ENCODE measurements at regions not wholly inside any gene's neighbourhood (a gene's known extent, or its start where the extent isn't known, plus 50 kb on each side); places are given as distances from the start of the nearest gene placed in this dataset.
"Not testable (repeated sequence)": the region's sequence is repeated elsewhere in the genome, so short reads cannot be mapped to it uniquely, and the experiment has no call there.

DNA sequence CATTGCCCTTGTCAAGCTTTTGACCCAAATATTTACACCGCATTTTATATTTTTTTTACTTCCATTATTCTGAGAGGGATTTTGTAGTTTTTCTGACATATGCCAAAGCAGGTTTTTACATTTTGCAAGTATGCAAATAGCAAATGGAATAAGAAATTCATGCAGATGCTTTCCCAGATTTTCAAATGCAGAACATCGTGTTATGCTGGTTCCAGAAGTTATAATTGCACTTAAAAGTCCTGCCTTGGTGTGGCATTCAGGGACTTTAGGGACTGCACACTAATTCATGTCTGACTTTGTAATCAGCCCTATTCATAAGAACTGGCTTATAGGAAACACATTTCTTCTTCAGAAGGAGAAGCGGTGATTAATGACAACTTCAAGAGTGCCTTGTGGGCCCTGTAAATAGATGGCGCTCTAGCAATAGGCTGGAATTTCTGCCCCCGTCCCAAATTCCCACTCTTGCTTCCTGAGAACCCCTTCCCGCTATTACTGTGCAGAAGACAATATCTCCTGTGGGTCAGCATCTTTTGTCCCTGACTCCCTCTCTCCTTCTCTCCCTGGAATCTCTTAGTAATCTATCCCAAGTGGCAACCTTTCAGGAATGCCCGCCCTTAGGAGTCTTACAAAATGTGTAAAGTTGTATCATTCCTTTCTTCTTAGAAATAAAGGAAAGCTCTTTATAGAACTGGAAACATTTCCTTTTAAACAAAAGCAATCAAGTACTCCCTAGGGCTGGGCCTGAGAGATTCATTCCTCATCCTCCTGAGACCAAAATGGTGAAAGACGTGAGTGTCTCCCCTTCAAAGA lies 264.0 kb downstream of the INHBA start:
- TF ChIP-seq, protein P1, sequence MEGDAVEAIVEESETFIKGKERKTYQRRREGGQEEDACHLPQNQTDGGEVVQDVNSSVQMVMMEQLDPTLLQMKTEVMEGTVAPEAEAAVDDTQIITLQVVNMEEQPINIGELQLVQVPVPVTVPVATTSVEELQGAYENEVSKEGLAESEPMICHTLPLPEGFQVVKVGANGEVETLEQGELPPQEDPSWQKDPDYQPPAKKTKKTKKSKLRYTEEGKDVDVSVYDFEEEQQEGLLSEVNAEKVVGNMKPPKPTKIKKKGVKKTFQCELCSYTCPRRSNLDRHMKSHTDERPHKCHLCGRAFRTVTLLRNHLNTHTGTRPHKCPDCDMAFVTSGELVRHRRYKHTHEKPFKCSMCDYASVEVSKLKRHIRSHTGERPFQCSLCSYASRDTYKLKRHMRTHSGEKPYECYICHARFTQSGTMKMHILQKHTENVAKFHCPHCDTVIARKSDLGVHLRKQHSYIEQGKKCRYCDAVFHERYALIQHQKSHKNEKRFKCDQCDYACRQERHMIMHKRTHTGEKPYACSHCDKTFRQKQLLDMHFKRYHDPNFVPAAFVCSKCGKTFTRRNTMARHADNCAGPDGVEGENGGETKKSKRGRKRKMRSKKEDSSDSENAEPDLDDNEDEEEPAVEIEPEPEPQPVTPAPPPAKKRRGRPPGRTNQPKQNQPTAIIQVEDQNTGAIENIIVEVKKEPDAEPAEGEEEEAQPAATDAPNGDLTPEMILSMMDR (conservative IDR thresholded peaks at IDR 0.05; ENCODE audit: control insufficient read depth, insufficient read depth, low read depth, low read length): no peak
- H3K4me3 ChIP-seq (ENCODE audit: control insufficient read depth, low read depth, low read length): no peak overlapping the region
- no peak for DNase-seq (ENCODE audit: low read depth)

DNA sequence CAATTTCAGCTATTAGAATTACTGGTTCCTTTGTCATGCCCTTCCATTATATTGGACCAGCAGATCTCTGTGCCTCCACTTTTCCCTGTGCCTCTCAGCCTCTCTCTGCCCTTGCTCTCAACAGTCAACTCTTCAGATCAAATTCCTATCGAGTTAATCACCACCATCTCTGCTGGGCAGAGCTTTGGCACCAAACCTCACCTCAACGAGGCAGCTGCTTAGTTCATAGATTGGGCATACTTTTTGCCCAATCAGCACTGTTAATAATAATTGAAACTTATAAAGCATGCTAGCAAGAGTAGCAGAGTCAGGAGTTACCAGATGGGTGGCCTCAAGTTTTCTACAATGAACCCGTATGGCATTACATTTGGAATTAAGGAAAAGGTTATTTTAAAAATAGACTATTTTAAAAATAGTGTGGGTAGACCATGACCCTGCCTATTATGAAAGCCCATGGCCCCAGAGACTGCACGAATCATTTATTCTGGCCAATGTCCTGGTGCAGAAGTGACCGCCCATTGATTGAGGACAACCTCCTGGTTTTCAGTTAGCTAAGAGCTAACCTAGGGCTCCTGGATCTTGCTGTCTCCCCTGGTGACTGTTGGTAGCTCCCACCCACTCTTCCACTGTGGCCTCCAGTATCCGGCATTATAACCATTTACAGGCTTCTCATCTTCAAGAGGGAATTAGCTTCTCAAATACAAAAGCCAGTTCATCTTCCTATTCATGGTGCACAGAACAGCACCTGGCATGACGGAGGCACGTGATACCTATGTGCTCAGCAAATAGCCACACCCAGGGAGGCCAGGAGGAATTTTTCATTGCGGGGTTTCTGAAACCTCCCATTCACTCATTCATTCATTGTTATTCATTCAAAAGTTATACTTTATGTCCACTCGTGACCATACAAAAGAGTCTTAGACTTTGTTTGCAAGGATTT lies 265.4 kb downstream of the INHBA start:
- TF ChIP-seq, protein P1 (conservative IDR thresholded peaks at IDR 0.05; ENCODE audit: control insufficient read depth, insufficient read depth, low read depth, low read length): no peak
- H3K4me3 ChIP-seq (ENCODE audit: control insufficient read depth, low read depth, low read length): no peak overlapping the region
- no peak for DNase-seq (ENCODE audit: low read depth)

DNA sequence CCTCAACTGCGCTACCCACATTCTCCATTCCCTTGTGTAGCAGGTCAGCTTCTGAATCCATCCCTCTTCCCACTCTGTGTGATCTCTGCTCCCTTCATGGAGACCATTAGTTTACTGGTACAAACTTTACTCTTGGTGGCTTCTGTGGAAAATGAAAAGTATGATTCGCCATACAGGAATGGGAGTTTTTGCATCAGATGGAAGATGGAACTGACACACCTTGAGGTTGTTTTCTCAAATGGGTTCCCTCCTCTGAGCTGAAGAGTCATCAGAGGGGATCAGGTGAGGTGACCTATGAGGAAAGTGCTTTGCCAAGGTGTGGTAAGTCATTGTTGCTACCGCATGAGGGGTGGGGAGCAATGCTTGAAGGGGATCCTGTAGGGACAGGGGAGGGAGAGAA lies 266.8 kb downstream of the INHBA start:
- TF ChIP-seq, protein P1 (conservative IDR thresholded peaks at IDR 0.05; ENCODE audit: control insufficient read depth, insufficient read depth, low read depth, low read length): no peak
- no peak overlapping the region for H3K4me3 ChIP-seq (ENCODE audit: control insufficient read depth, low read depth, low read length)
- DNase-seq (ENCODE audit: low read depth): no peak

DNA sequence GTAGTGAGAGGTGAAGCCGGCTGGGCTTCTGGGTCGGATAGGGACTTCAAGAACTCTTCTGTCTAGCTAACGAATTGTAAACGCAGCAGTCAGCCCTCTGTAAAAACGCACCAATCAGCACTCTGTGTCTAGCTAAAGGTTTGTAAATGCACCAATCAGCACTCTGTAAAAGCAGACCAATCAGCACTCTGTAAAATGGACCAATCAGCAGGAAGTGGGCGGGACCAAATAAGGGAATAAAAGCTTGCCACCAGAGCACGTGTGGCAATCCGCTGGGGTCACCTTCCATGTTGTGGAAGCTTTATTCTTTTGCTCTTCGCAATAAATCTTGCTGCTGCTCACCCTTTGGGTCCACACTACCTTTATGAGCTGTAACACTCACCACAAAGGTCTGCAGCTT lies 267.9 kb downstream of the INHBA start:
- DNase-seq (ENCODE audit: low read depth); H3K4me3 ChIP-seq (ENCODE audit: control insufficient read depth, low read depth, low read length): not testable (repeated sequence)

DNA sequence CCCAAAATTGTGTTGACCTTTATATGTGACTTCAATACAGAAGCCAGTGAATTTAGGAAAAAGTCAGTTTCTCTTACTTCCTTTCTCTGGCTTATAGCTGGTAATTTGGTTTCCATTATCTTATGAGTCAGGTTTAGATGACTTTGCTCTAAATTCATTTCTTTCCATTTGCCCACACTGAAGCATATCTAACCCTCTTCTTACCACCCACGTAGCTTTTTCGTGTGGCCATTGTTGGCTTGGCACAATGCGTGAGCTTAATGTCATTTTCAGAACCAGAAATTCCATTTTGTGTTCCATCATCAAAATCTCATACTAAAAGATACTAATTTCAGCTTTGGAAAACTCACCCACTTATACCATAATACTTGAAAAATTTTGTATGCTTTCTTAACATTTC lies 271.2 kb downstream of the INHBA start:
- DNase-seq (ENCODE audit: low read depth): no peak
- H3K4me3 ChIP-seq (ENCODE audit: control insufficient read depth, low read depth, low read length): no peak overlapping the region
- TF ChIP-seq, protein P1 (conservative IDR thresholded peaks at IDR 0.05; ENCODE audit: control insufficient read depth, insufficient read depth, low read depth, low read length): no peak

DNA sequence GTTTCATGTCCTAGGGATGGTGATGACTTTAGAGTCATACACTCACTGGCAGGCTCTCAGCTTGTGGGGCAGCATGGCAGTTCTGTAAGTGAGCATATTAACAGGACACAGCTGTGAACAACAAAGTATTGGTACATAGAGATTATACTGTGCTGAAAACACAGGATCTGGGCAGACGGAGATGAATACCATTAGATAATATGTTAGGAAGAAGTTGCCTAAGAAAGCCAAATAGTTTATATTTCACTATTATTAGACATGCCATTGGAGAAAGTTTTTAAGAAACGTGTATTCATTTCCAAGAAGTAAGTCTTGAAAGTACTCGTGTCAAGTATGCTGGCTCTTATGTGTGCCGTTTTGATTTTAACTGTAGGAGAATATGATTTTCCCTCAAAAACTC lies 274.5 kb downstream of the INHBA start:
- no peak for DNase-seq (ENCODE audit: low read depth)
- H3K4me3 ChIP-seq (ENCODE audit: control insufficient read depth, low read depth, low read length): no peak overlapping the region
- TF ChIP-seq, protein P1 (conservative IDR thresholded peaks at IDR 0.05; ENCODE audit: control insufficient read depth, insufficient read depth, low read depth, low read length): no peak

DNA sequence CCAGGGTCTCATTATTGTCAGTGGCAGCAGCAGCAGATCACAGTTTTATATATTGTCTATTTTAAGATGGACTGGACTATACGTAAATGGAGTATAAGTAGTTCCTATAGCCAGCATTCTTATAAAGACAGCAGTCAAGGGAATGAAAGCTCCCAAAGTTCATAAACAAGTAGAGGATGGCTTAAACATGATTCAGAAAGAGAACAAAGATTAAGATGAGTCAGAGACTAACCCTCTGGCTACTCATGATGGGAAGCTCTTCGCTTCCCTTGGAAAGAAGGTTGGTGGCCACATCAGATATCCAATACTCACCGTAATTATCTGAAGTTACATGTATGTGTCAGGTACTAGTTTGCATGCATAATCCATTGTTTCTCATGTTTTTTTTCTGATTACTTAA lies 277.0 kb downstream of the INHBA start:
- no peak overlapping the region for H3K4me3 ChIP-seq (ENCODE audit: control insufficient read depth, low read depth, low read length)
- DNase-seq (ENCODE audit: low read depth): peak; percentile 86

More for the DNA sequence above, 277.0 kb downstream of the INHBA start:
- TF ChIP-seq, protein P1 (conservative IDR thresholded peaks at IDR 0.05; ENCODE audit: control insufficient read depth, insufficient read depth, low read depth, low read length): no peak

Data from fibroblast of mammary gland (primary cell).